D721Med (cell line): ENCODE measurements at regions not wholly inside any gene's neighbourhood (a gene's known extent, or its start where the extent isn't known, plus 50 kb on each side); places are given as distances from the start of the nearest gene placed in this dataset.

Source experiments
- DNase-seq: peaks from one replicate; pipeline ENCODE4 v3.0.0; 2011; ENCODE audit warnings: low spot score; ENCODE audit not compliant: insufficient read length
- FAIRE-seq: peaks from 2 replicates; lab custom pipeline; 2011; peaks lifted over from hg19 to GRCh38; lab: Jason Lieb, UNC
- CTCF ChIP-seq: IDR thresholded peaks from 2 replicates; pipeline ENCODE4 v1.5.1; 2012; ENCODE audit warnings: mild to moderate bottlenecking, control low read depth; ENCODE audit not compliant: insufficient read depth; ENCODE audit errors: missing control alignments

- FAIRE-seq (no peak), DNase-seq (no peak)
- TF ChIP-seq CTCF, result no peak
Measured at GRCh38 chr10:107437921-107438320, 273.4 kb upstream of the SORCS1 start.

- FAIRE-seq (no peak), DNase-seq (no peak)
- no peak for TF ChIP-seq CTCF
Measured at GRCh38 chr10:107436568-107436967, 272.1 kb upstream of the SORCS1 start.

GRCh38 chr10:107434854-107435253 is 270.3 kb upstream of the SORCS1 start:
- no peak for FAIRE-seq
- TF ChIP-seq CTCF, result no peak
- DNase-seq, result no peak

- no peak for FAIRE-seq
- DNase-seq, result no peak
Measured at GRCh38 chr10:107434201-107434600, 269.7 kb upstream of the SORCS1 start.

GRCh38 chr10:107433605-107434004 is 269.1 kb upstream of the SORCS1 start:
- no peak for DNase-seq
- TF ChIP-seq CTCF, result no peak
- FAIRE-seq, result no peak

More at GRCh38 chr10:107434201-107434600, 269.7 kb upstream of the SORCS1 start:
- TF ChIP-seq CTCF, result no peak

- no peak for TF ChIP-seq CTCF
- no peak for DNase-seq
- no peak for FAIRE-seq
Measured at GRCh38 chr10:107430446-107430845, 265.9 kb upstream of the SORCS1 start.

GRCh38 chr10:107427016-107427415 is 262.5 kb upstream of the SORCS1 start:
- FAIRE-seq, result no peak
- TF ChIP-seq CTCF, result no peak
- no peak for DNase-seq
